GM18498 (cell line): ENCODE measurements at regions not wholly inside any gene's neighbourhood (a gene's known extent, or its start where the extent isn't known, plus 50 kb on each side); places are given as distances from the start of the nearest gene placed in this dataset.

Experiments
- ATAC-seq: cut with Tn5 transposase; IDR thresholded peaks from one replicate; pipeline ENCODE4 v1.9.1; 2021; ENCODE audit warnings: mild to moderate bottlenecking, moderate library complexity; ENCODE audit not compliant: unreplicated experiment

DNA sequence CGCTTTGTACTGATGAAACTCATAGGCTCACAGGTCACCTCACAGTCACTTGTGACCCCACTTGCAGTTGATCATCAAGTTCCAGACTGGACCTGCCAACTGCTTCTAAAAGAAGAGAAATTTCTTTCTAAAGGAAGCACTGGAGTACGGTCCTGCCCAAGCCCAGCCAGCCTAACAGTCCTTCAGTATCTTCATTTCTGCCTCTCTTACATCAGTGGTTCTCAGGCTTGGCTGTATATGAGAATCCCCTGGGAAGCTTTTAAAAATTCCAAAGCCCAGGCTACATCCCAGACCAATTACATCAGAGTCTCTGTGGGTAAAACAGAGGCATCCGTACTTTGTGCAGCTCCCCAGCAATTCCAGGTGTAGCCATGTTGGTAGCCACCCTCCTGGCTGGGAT, 282.1 kb downstream of the NFIB start:
- ATAC-seq, result no peak

DNA sequence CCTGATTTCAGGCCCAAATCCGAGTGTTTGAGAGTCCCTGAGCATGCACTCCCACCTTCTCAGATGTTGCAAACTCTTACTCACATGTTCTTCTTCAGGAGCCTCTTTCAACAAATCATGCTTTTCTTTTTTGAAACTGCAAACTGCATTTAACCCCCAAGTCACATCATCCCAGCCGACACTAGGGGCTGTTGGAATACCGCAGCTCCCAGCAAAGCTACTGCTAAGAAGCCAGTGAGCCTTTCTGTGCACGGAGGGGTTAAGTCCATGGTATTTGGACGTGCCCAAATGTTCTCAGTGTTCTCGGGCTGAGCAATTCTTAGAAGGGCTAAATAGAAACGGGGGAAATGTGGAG, 282.9 kb downstream of the NFIB start:
- ATAC-seq, result no peak

GRCh38 chr9:14030375-14031059, 283.4 kb downstream of the NFIB start:
- no peak for ATAC-seq

DNA sequence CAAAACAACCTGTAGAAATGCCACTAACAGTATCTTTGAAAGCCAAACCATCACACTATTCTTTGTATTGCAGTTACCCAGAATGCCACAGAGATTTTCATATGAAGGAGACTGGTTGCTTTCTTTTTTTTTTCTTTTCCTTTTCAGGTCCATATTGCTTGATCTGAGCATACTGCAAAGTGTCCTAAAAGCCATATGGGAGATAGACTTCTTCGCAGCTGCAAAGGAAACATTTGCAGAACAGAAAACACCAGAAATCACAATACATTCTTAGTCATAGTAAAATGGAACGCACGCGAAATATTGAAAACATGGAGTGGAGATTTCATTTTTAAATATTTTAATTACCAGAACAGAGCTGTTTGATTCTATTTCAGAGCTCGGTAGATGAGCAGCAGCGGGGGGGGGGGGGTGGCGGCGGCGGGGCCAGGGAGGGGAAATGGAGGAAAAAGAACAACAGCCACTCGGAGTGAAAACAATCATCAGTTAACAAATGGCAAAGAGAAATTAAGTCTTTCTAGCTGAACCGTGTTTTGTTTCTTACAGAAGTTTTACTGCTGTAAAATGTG, 284.1 kb downstream of the NFIB start:
- ATAC-seq, result no peak

- no peak for ATAC-seq
These were observed 286.7 kb downstream of the NFIB start for GRCh38 chr9:14027116-14027800.

- ATAC-seq, result no peak
These were observed 288.2 kb downstream of the NFIB start for GRCh38 chr9:14025741-14026140.

GRCh38 chr9:14023285-14023684, 290.7 kb downstream of the NFIB start:
- ATAC-seq, result no peak

DNA sequence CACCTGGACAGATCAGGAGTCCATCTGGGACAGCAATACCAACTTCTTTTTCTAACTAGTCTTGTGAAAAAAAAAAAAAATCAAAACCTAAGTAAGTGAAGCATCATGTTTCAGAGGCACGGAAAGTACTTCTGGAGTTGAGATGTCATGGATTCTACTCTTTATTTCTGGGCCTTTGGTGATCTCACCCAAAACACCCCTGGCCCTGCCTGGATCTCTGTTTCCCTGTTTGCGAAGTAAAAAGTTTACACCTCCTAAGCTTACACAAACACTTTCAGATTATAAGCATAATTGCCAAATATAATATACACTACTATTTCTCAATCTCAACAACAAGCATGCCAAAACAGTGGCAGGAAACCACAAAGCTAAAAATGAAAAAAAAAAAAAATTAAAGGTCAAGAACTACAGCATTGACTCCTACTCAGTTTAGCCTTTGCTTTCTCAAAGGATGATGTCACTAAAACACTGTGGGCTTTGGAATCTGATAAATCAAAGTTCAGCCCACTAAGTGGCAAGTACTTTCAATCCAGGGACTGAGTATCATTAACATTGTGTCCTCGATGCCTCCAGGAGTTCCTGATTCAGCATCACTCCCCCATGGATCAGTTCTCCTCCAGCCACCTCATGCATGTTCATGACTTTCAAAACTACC, 291.9 kb downstream of the NFIB start:
- no peak for ATAC-seq

GRCh38 chr9:14018081-14018480, 295.9 kb downstream of the NFIB start:
- ATAC-seq, result no peak

DNA sequence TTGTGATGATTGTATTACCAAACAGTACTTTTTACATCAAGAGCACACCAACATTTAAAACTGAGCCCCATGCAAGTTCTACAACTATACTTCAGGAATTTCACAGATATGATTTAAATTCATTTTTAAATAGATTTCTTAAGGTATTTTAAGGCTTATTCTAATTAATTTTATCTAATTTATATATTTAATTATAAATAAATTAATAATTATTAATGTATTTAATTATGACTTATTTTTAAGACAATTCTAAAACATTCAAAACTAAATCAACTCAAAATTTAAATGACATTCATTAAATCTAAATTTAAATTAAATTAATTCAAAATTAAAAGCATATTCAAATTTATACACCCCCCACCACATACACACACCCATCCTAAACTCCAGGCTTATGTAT, 299.2 kb downstream of the NFIB start:
- no peak for ATAC-seq

GRCh38 chr9:14014218-14014617, 299.7 kb downstream of the NFIB start:
- ATAC-seq, result no peak

DNA sequence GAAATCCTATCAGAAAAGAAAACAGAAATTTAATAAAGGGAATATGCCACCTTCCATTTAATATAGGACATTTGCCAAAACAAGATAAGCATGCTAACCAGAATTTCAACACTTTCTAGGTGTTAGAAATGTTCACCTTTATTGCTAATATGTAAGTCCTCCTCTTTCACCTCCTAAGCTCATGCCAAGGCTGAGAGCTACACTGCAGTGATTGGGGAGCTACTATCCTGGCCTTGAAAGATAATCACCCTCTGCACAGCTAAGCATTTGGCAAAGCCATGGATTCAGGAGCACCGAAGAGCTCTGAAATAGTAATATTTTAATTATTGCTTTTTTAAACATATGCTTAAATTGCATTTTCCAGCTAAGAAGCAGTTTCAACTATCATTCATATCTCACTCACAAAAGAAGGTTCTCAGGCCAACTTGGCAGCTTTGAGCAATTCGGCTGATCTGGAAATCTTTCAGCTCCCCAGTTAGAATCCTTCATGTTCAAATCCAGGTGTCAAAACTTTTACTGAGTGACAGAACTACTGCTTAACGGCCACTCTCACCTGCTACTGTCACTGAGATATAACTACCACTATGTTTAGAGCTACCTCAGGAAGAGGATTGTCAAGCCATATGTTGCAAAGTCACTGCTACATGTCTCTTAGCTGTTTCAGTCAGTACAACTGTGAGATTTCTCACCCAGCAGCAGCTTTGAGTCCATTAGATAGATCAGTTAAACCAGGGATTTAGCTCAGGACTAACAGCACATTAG, 302.0 kb downstream of the NFIB start:
- no peak for ATAC-seq

DNA sequence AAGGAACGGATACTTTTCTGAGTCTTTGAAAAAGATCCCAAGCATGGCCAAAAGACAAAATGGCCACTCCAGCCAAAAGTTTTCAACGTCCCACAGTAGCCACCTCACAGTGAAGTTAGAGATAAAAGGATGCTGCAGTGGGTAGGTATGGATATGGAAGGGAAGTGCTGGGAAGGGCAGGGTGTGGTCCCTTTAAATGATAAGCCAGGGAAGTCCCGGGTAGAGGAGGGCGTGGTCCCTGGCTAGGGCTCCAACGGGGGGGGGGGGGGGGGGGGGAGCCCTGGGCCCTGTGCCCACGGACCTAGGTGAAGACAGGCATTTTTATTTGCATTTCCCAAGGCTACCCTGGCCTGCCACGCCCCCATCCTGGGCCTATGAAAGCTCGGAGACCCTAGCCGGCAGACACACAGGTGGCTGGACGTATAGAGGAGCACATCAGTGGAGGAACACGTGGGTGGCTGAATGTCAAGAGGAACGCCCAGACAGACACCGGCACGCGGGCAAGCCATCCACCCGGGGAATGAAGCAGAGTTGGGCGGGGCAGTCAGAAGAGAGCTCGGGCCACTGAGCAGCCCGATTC, 306.7 kb downstream of the NFIB start:
- ATAC-seq, result no peak

- no peak for ATAC-seq
These were observed 307.4 kb downstream of the NFIB start for GRCh38 chr9:14006386-14007187.

DNA sequence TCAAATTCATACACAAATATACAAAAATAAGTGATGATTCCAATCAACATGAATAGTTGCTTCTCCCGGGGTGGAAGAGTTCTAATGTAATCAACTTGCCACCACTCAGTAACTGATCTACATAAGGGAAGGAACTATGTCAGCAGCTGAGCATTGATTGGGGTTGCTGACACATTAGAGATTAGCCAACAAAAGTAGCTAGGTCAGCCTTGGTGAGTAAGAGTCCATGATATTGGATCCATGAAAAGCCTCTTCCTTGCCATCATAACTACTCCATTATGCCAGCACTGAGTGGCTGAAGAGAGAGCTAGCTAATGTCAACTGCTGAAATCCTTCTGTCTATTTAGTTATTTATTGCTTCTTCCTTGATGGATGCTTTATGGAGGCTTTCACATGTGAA, 309.8 kb downstream of the NFIB start:
- ATAC-seq, result no peak

GRCh38 chr9:13994240-13994639, 319.7 kb downstream of the NFIB start:
- ATAC-seq, result no peak

- ATAC-seq, result no peak
These were observed 320.2 kb downstream of the NFIB start for GRCh38 chr9:13993632-13994185.

DNA sequence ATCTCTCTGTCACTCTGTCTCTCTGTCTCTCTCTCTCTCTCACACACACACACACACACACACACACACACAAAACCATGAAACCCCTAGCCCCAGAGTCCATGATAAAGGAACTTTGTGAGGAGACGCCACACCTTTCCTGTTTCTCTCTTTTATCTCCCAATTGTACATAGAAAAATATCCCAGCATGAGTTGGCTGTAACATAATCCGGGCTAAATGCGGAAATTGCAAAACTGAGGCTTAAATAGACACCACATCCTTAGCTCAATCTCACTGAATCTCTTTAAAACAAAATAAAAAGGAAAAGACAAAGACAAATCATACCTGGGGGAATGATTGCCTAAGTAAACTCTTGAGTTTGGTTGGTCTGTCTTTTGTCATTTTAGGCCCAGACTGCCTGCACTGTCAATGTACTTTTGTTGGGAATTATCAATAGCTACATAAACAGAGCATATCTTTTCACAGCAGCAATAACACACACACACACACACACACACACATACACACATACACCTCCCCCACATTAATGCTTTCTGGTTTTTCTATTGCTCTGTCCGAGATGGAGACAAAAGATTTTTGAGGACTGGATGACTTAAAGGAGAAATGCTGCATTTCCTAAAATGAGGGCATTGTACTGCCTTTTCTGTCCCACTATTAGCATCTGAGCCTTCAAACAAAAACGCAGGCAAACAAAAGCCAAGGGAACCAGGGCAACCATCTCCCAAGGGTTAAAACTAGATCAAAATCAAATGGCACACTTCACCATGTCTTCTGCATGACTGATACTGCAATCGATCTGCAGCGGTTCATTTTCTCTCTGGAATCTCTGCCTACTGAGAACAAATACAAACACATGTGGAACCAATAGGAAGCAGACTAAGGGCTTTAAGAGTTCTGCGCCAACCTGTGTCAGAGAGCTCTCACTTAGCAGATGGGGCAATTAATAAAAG, 321.5 kb downstream of the NFIB start:
- ATAC-seq, result no peak

DNA sequence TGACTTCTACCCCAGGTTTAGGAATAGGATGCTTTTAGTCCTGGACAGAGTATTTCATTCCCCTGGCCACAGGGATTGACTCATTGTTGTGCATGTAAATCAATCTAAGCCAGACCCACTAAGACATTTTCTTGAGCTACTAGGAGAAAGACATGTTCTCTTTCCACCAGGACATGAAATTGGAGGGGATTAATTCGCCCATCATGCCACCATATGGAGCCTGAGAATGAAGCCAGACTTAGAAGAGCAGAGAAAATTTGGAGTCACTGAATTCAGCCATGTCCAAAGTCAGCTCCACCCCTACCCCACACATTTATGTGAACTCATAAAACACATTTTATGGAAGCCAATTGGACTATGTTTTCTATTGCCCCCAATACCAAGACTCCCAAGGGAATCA, 322.5 kb downstream of the NFIB start:
- ATAC-seq, result no peak
